ENCODE measurements at regions not wholly inside any gene's neighbourhood (a gene's known extent, or its start where the extent isn't known, plus 50 kb on each side); places are given as distances from the start of the nearest gene placed in this dataset.

GRCh38 chr2:185137700-185138099 lies 539.4 kb downstream of the ZNF804A start:
- TF ChIP-seq CTCF (IDR thresholded peaks at IDR 0.05) (no peak), POLR2A (IDR thresholded peaks at IDR 0.05) (no peak), POLR2AphosphoS5 (IDR thresholded peaks at IDR 0.05; ENCODE audit: insufficient read depth in 1 of 2, low read depth in 1 of 2) (no peak)

Measured in vagina (tissue), 2 donors.